K562 (cell line): ENCODE measurements at regions not wholly inside any gene's neighbourhood (a gene's known extent, or its start where the extent isn't known, plus 50 kb on each side); places are given as distances from the start of the nearest gene placed in this dataset.

Source experiments
- ATAC-seq: fragments of 200-7000 bp; cut with Tn5 transposase; 3 replicates; pipeline ENCODE4 v1.9.1; 2020; ENCODE audit warnings: moderate library complexity
- BruUV-seq: library from RNA; stranded (reverse); fragments of 400-500 nt; replicated peaks from 2 replicates; lab custom pipeline; 2021; lab: Mats Ljungman, UMichigan
- CTCF ChIA-PET: fragments of 300-600 bp; formaldehyde crosslinking; extraction: SDS; loops from one replicate; lab custom pipeline; 2021; ENCODE audit warnings: low intra/inter-chr PET ratio; lab: Yijun Ruan, JAX
- POLR2A ChIA-PET: fragments of 300-600, 350-650 bp; sonication (Branson Sonifier 250); formaldehyde crosslinking; extraction: SDS; loops from one replicate; lab custom pipeline; 2021; ENCODE audit warnings: antibody characterized with exemption, inconsistent platforms; lab: Yijun Ruan, JAX
- DNase-seq, 4 experiments: peaks; one replicate each; pipeline versions ENCODE4 v3.0.0 to v3.0.0-alpha.2; 2011 to 2018; ENCODE audit warnings: low spot score in 3 of 4, mixed read lengths in 3 of 4; ENCODE audit errors: extremely low read depth in 1 of 4
- FAIRE-seq: peaks from 2 replicates; lab custom pipeline; 2011; peaks lifted over from hg19 to GRCh38; lab: Jason Lieb, UNC
- H2AFZ ChIP-seq: 2 replicates; pipeline ENCODE4 v1.6.0; 2011; ENCODE audit warnings: low read depth, low read length, control low read depth, inconsistent platforms
- H3K27ac ChIP-seq: fragments of 200-600 bp; 3 replicates; pipeline ENCODE4 v1.8.0; 2011; ENCODE audit warnings: low read depth, mild to moderate bottlenecking, control low read depth, inconsistent platforms, low read length, moderate library complexity, mixed read lengths; ENCODE audit errors: extremely low read depth
- H3K27me3 ChIP-seq, 2 experiments: fragments of 300-600 bp in 1 of 2; 2 replicates in 1 of 2; 3 replicates in 1 of 2; pipeline versions ENCODE4 v1.6.0 to v1.8.0; 2011; ENCODE audit warnings: inconsistent platforms in 2 of 2, low read length in 2 of 2, mild to moderate bottlenecking in 1 of 2, mixed read lengths in 1 of 2, moderate library complexity in 1 of 2; ENCODE audit not compliant: control insufficient read depth in 2 of 2, insufficient read depth in 2 of 2
- H3K36me3 ChIP-seq: fragments of 300-600 bp; 3 replicates; pipeline ENCODE4 v1.8.0; 2011; ENCODE audit warnings: mild to moderate bottlenecking, low read length, inconsistent platforms; ENCODE audit not compliant: control insufficient read depth, insufficient read depth
- H3K4me1 ChIP-seq, 2 experiments: fragments of 200-600 bp in 1 of 2; replicated peaks in 1 of 2; 2 replicates in 1 of 2; 3 replicates in 1 of 2; pipeline versions ENCODE4 v1.5.1 to v1.8.0; 2011; ENCODE audit warnings: inconsistent platforms in 2 of 2, low read length in 2 of 2, mild to moderate bottlenecking in 1 of 2, mixed read lengths in 1 of 2, moderate library complexity in 1 of 2; ENCODE audit not compliant: control insufficient read depth in 2 of 2, insufficient read depth in 2 of 2
- H3K4me2 ChIP-seq: 2 replicates; pipeline ENCODE4 v1.6.1; 2011; ENCODE audit warnings: low read length, control low read depth, inconsistent platforms, mixed read lengths; ENCODE audit not compliant: insufficient read depth
- H3K4me3 ChIP-seq: fragments of 200-600 bp; sonication (generic), shearing (Covaris generic); 2 replicates; pipeline ENCODE4 v1.5.1; 2016; ENCODE audit warnings: control low read depth, inconsistent platforms
- H3K79me2 ChIP-seq: fragments of 200-600 bp; 3 replicates; pipeline ENCODE4 v1.8.0; 2011; ENCODE audit warnings: low read length, inconsistent platforms; ENCODE audit not compliant: control insufficient read depth, insufficient read depth
- H3K9ac ChIP-seq, 2 experiments: 2 replicates each; pipeline versions ENCODE4 v1.6.0 to v1.6.1; 2011; ENCODE audit warnings: low read depth in 2 of 2, low read length in 2 of 2, control low read depth in 1 of 2, inconsistent platforms in 1 of 2, mild to moderate bottlenecking in 1 of 2, mixed read lengths in 1 of 2; ENCODE audit not compliant: insufficient read depth in 1 of 2
- H3K9me1 ChIP-seq: one replicate; pipeline ENCODE4 v1.6.0; 2011; ENCODE audit warnings: inconsistent platforms, mild to moderate bottlenecking, low read length, moderate library complexity; ENCODE audit not compliant: control insufficient read depth, insufficient read depth
- H3K9me3 ChIP-seq: replicated peaks from 2 replicates; pipeline ENCODE4 v1.5.1; 2011; ENCODE audit warnings: low read depth, low read length, inconsistent platforms; ENCODE audit not compliant: control insufficient read depth, insufficient read depth
- H4K20me1 ChIP-seq: replicated peaks from 2 replicates; pipeline ENCODE4 v1.6.1; 2011; ENCODE audit warnings: low read length, inconsistent platforms, mixed read lengths; ENCODE audit not compliant: control insufficient read depth, insufficient read depth
- MBD2 ChIP-seq: sonication (generic); IDR thresholded peaks from 2 replicates; pipeline ENCODE4 v1.6.1; 2016; ENCODE audit warnings: low read depth, borderline replicate concordance
- NFRKB ChIP-seq: fragments of 450-650 bp; IDR thresholded peaks from 2 replicates; pipeline ENCODE4 v1.6.1; 2016; ENCODE audit warnings: low read depth
- TAF9B ChIP-seq: fragments of 450-650 bp; IDR thresholded peaks from 2 replicates; pipeline ENCODE4 v1.6.1; 2018; ENCODE audit warnings: mild to moderate bottlenecking; ENCODE audit not compliant: partially characterized antibody
- ZNF165 ChIP-seq: fragments of 250-450 bp; sonication (Bioruptor Pico); IDR thresholded peaks from 2 replicates; pipeline ENCODE4 v1.4.0; 2020; ENCODE audit warnings: borderline replicate concordance
- WGBS: fragments of 100-300 bp; shearing (Covaris generic); methylation state at CpG from one replicate; pipeline ENCODE4 v1.1.6; 2016; ENCODE audit warnings: low coverage, mixed read lengths; ENCODE audit not compliant: insufficient coverage; ENCODE audit errors: missing lambda C conversion rate; 5-methylcytosine and 5-hydroxymethylcytosine counted together
- in situ Hi-C: fragments of 300-500 bp; cut with MboI; formaldehyde crosslinking; loops from 4 replicates; pipeline ENCODE4 v1.15.0; 2018; ENCODE audit warnings: inconsistent platforms, mixed read lengths
- intact Hi-C: fragments of 100-400 bp; cut with micrococcal nuclease; formaldehyde crosslinking; loops from 2 replicates; pipeline ENCODE4 v1.14.2; 2022
- TF ChIP-seq, protein P1 (sequence below): fragments of 450-650 bp; formaldehyde crosslinking; IDR thresholded peaks from 2 replicates; pipeline ENCODE4 v1.4.0; 2022; ENCODE audit warnings: mild to moderate bottlenecking, moderate library complexity
- TF ChIP-seq, protein P2 (sequence below): fragments of 250-450 bp; sonication (Bioruptor Pico); IDR thresholded peaks from 2 replicates; pipeline ENCODE4 v1.5.0; 2022; ENCODE audit warnings: mild to moderate bottlenecking

DNA sequence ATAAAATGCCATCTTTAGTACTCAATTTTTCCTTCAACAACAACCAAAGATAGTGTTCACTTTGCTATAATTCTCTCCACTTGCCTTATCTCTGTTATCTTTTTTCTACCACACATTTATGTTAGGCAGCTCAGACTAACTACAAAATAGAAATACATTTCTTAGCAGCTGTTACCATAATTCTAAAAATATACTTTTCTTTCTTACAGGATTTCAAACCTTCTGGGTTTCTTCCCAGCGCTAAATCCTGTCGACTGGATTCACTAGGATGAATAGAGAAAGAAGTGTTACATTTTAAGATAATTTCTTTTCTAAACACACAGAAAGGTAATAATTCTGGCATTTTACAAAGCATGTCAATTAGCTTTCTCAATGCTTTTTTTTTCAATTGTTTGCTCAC, 105.5 kb upstream of the GK2 start:
- no peak for FAIRE-seq
- ChIA-PET CTCF (no interaction called here), POLR2A (no interaction called here)
- WGBS, result 53% methylated on average over 2 of the region's 2 CpGs
- Histone ChIP-seq H3K27ac (no peak overlapping the region), H3K4me2 (no peak overlapping the region), H4K20me1 (no peaks in the 10 kb centered on the region), H2AFZ (no peak overlapping the region), H3K27me3 (no peaks in the 10 kb centered on the region), H3K9me1 (no peaks in the 10 kb centered on the region), H3K36me3 (no peaks in the 10 kb centered on the region), H3K9ac (no peak overlapping the region), H3K9me3 (no peaks in the 10 kb centered on the region), H3K79me2 (no peaks in the 10 kb centered on the region), H3K4me1 (peaks cover 0 to 3% of the 10 kb centered on the region in 2 experiments; a peak in 2 of 5 replicates), H3K4me3 (no peak overlapping the region)
- in situ Hi-C loops, result no loop called here
- intact Hi-C loops, result no loop called here
- TF ChIP-seq TAF9B (no peak), MBD2 (no peak)
- BruUV-seq, result no TSS peak
- no peak for DNase-seq
- no peak for ATAC-seq

DNA sequence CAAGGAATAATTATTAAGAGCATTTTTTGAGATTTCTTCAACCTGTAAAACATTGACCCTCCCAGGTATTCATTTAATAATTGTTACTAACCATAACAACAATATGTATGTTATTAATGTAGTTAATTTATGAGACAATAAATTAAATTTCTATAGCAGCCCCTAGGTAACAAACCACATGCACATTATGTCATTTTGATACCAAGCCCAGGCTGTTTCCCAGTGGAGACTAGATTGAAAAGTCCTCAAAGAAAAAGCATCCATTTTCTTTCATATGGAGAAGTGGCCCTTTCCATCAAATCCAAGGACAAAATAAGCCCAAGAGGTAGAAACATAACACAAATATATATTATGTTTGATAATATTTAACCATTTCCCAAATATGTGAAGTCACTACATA, 104.3 kb upstream of the GK2 start:
- Histone ChIP-seq H3K27ac (no peak overlapping the region), H3K4me1 (peaks cover 0 to 3% of the 10 kb centered on the region in 2 experiments; a peak in 2 of 5 replicates), H2AFZ (no peak overlapping the region), H3K9ac (no peak overlapping the region), H3K9me3 (no peaks in the 10 kb centered on the region), H4K20me1 (no peaks in the 10 kb centered on the region), H3K9me1 (no peaks in the 10 kb centered on the region)
- FAIRE-seq (no peak), DNase-seq (no peak)
- CTCF ChIA-PET, result no interaction called here
- TF ChIP-seq, protein P1, sequence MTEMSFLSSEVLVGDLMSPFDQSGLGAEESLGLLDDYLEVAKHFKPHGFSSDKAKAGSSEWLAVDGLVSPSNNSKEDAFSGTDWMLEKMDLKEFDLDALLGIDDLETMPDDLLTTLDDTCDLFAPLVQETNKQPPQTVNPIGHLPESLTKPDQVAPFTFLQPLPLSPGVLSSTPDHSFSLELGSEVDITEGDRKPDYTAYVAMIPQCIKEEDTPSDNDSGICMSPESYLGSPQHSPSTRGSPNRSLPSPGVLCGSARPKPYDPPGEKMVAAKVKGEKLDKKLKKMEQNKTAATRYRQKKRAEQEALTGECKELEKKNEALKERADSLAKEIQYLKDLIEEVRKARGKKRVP (CRISPR knock-in tag), result no peak
- TF ChIP-seq NFRKB, result no peak
- no peak for TF ChIP-seq ZNF165
- TF ChIP-seq, protein P2, sequence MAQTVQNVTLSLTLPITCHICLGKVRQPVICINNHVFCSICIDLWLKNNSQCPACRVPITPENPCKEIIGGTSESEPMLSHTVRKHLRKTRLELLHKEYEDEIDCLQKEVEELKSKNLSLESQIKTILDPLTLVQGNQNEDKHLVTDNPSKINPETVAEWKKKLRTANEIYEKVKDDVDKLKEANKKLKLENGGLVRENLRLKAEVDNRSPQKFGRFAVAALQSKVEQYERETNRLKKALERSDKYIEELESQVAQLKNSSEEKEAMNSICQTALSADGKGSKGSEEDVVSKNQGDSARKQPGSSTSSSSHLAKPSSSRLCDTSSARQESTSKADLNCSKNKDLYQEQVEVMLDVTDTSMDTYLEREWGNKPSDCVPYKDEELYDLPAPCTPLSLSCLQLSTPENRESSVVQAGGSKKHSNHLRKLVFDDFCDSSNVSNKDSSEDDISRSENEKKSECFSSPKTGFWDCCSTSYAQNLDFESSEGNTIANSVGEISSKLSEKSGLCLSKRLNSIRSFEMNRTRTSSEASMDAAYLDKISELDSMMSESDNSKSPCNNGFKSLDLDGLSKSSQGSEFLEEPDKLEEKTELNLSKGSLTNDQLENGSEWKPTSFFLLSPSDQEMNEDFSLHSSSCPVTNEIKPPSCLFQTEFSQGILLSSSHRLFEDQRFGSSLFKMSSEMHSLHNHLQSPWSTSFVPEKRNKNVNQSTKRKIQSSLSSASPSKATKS (CRISPR knock-in tag), result no peak
- TF ChIP-seq, all 486 proteins: peak for 0
- no peaks in the 10 kb centered on the region for H3K27me3 ChIP-seq
- H3K4me3 ChIP-seq, result no peak overlapping the region
- no peak overlapping the region for H3K4me2 ChIP-seq
- BruUV-seq, result no TSS peak
- H3K79me2 ChIP-seq, result no peaks in the 10 kb centered on the region
- no peaks in the 10 kb centered on the region for H3K36me3 ChIP-seq
- ATAC-seq, result no peak
- intact Hi-C loops (no loop called here), in situ Hi-C loops (no loop called here)
- POLR2A ChIA-PET, result no interaction called here
